H1 (cell line): ENCODE measurements at regions not wholly inside any gene's neighbourhood (a gene's known extent, or its start where the extent isn't known, plus 50 kb on each side); places are given as distances from the start of the nearest gene placed in this dataset.

Experiments
- CTCF ChIA-PET: fragments of 300-600 bp; sonication (Branson Sonifier 250); formaldehyde crosslinking; loops from one replicate; lab custom pipeline; 2021; ENCODE audit not compliant: partially characterized antibody; lab: Charles Lee
- POLR2A ChIA-PET: fragments of 300-600 bp; sonication (Branson Sonifier 250); formaldehyde crosslinking; loops from one replicate; lab custom pipeline; 2021; ENCODE audit warnings: inconsistent platforms; ENCODE audit not compliant: partially characterized antibody; lab: Charles Lee
- DNase-seq, 2 experiments: peaks; one replicate each; pipeline versions ENCODE4 v3.0.0 to v3.0.0-alpha.2; 2010 to 2022; ENCODE audit warnings: low spot score in 2 of 2, low read depth in 1 of 2, mixed read lengths in 1 of 2
- FAIRE-seq: peaks from 2 replicates; lab custom pipeline; 2011; peaks lifted over from hg19 to GRCh38; lab: Jason Lieb, UNC
- H2AFZ ChIP-seq: 2 replicates; pipeline ENCODE4 v1.8.1; 2012; ENCODE audit warnings: low read length, inconsistent platforms
- H2AK5ac ChIP-seq: 2 replicates; pipeline ENCODE4 v1.6.1; 2013; ENCODE audit warnings: low read depth, low read length
- H2BK120ac ChIP-seq: replicated peaks from 2 replicates; pipeline ENCODE3; 2013; ENCODE audit warnings: low read depth, low read length, inconsistent platforms
- H2BK12ac ChIP-seq: 2 replicates; pipeline ENCODE4 v1.6.1; 2013; ENCODE audit warnings: low read depth, low read length
- H2BK15ac ChIP-seq: 2 replicates; pipeline ENCODE4 v1.6.1; 2013; ENCODE audit warnings: low read length
- H2BK20ac ChIP-seq: 2 replicates; pipeline ENCODE4 v1.6.1; 2013; ENCODE audit warnings: low read length
- H2BK5ac ChIP-seq: 2 replicates; pipeline ENCODE4 v1.6.1; 2013; ENCODE audit warnings: low read depth, low read length
- H3K14ac ChIP-seq: 2 replicates; pipeline ENCODE4 v1.6.1; 2013; ENCODE audit warnings: inconsistent platforms; ENCODE audit not compliant: insufficient read length
- H3K18ac ChIP-seq: 2 replicates; pipeline ENCODE4 v1.6.1; 2013; ENCODE audit warnings: low read length; ENCODE audit errors: extremely low read depth
- H3K23ac ChIP-seq: 2 replicates; pipeline ENCODE4 v1.6.1; 2013; ENCODE audit warnings: inconsistent platforms; ENCODE audit not compliant: insufficient read length
- H3K23me2 ChIP-seq: 2 replicates; pipeline ENCODE4 v1.6.1; 2013; ENCODE audit warnings: low read depth, low read length
- H3K27ac ChIP-seq: 2 replicates; pipeline ENCODE4 v1.6.1; 2011; ENCODE audit warnings: low read depth, low read length, inconsistent platforms
- H3K27me3 ChIP-seq, 4 experiments: replicated peaks in 1 of 4; 1 replicate in 1 of 4; 2 replicates in 3 of 4; pipeline versions ENCODE4 v1.6.1 to v1.8.1; 2011 to 2013; ENCODE audit warnings: low read length in 3 of 4, mild to moderate bottlenecking in 3 of 4, inconsistent platforms in 2 of 4, mixed read lengths in 2 of 4, moderate library complexity in 1 of 4; ENCODE audit not compliant: control insufficient read depth in 3 of 4, insufficient read depth in 3 of 4; ENCODE audit errors: extremely low read depth in 1 of 4
- H3K36me3 ChIP-seq, 4 experiments: 2 replicates each; pipeline versions ENCODE4 v1.6.1 to v1.8.1; 2011 to 2013; ENCODE audit warnings: mild to moderate bottlenecking in 4 of 4, low read length in 3 of 4, moderate library complexity in 2 of 4, control low read depth in 1 of 4, inconsistent platforms in 1 of 4; ENCODE audit not compliant: insufficient read depth in 4 of 4, control insufficient read depth in 2 of 4
- H3K4ac ChIP-seq: replicated peaks from 2 replicates; pipeline ENCODE3; 2013; ENCODE audit warnings: low read length, low read depth, mixed read lengths, inconsistent platforms; ENCODE audit not compliant: insufficient read length
- H3K4me1 ChIP-seq, 4 experiments: replicated peaks in 1 of 4; 1 replicate in 1 of 4; 2 replicates in 3 of 4; pipeline versions ENCODE4 v1.6.1 to v1.8.1; 2011 to 2013; ENCODE audit warnings: low read length in 3 of 4, inconsistent platforms in 2 of 4, mixed read lengths in 1 of 4; ENCODE audit not compliant: insufficient read depth in 4 of 4, control insufficient read depth in 3 of 4
- H3K4me2 ChIP-seq, 2 experiments: 2 replicates each; pipeline versions ENCODE4 v1.6.1 to v1.8.1; 2011 to 2013; ENCODE audit warnings: low read depth in 2 of 2, low read length in 2 of 2, control low read depth in 1 of 2, inconsistent platforms in 1 of 2, mild to moderate bottlenecking in 1 of 2; ENCODE audit not compliant: insufficient read depth in 1 of 2
- H3K4me3 ChIP-seq, 4 experiments: fragments of 200-600, 300-600 bp in 1 of 4; sonication (generic), shearing (Covaris generic), sonication (Bioruptor Twin) in 1 of 4; 2 replicates each; pipeline versions ENCODE4 v1.5.1 to v1.8.1; 2011 to 2016; ENCODE audit warnings: low read length in 4 of 4, low read depth in 3 of 4, control low read depth in 2 of 4, inconsistent platforms in 2 of 4, mild to moderate bottlenecking in 2 of 4, mixed read lengths in 1 of 4, moderate library complexity in 1 of 4; ENCODE audit not compliant: insufficient read depth in 2 of 4; ENCODE audit errors: extremely low read depth in 1 of 4
- H3K56ac ChIP-seq: replicated peaks from 2 replicates; pipeline ENCODE3; 2013; ENCODE audit warnings: low read depth, mild to moderate bottlenecking, mixed read lengths, low read length, inconsistent platforms; ENCODE audit not compliant: insufficient read length
- H3K79me1 ChIP-seq: 2 replicates; pipeline ENCODE4 v1.6.1; 2013; ENCODE audit warnings: low read depth, low read length, control low read depth
- H3K79me2 ChIP-seq, 2 experiments: 2 replicates each; pipeline versions ENCODE4 v1.6.1 to v1.8.1; 2012 to 2013; ENCODE audit warnings: low read length in 2 of 2, mild to moderate bottlenecking in 2 of 2, inconsistent platforms in 1 of 2; ENCODE audit not compliant: insufficient read depth in 2 of 2, control insufficient read depth in 1 of 2
- H3K9ac ChIP-seq, 4 experiments: replicated peaks in 1 of 4; 1 replicate in 1 of 4; 2 replicates in 3 of 4; pipeline versions ENCODE4 v1.6.1 to v1.8.1; 2011 to 2013; ENCODE audit warnings: low read depth in 3 of 4, low read length in 3 of 4, control low read depth in 2 of 4, mild to moderate bottlenecking in 2 of 4, moderate library complexity in 2 of 4, inconsistent platforms in 1 of 4; ENCODE audit errors: extremely low read depth in 1 of 4
- H3K9me3 ChIP-seq, 2 experiments: 2 replicates each; pipeline versions ENCODE4 v1.6.1 to v1.8.1; 2012 to 2013; ENCODE audit warnings: mild to moderate bottlenecking in 2 of 2, moderate library complexity in 2 of 2, control low read depth in 1 of 2, inconsistent platforms in 1 of 2, low read depth in 1 of 2, low read length in 1 of 2, mixed read lengths in 1 of 2; ENCODE audit not compliant: insufficient read depth in 2 of 2
- H4K20me1 ChIP-seq, 2 experiments: replicated peaks in 1 of 2; 2 replicates each; pipeline versions ENCODE3 to v1.8.1; 2011 to 2013; ENCODE audit warnings: inconsistent platforms in 2 of 2, low read length in 2 of 2, mild to moderate bottlenecking in 1 of 2; ENCODE audit not compliant: insufficient read depth in 2 of 2, control insufficient read depth in 1 of 2
- H4K5ac ChIP-seq: 2 replicates; pipeline ENCODE4 v1.6.1; 2013; ENCODE audit warnings: low read length, low read depth, mixed read lengths, inconsistent platforms; ENCODE audit not compliant: insufficient read length
- H4K8ac ChIP-seq: 2 replicates; pipeline ENCODE4 v1.8.0; 2013; ENCODE audit warnings: mild to moderate bottlenecking, moderate library complexity, low read length, inconsistent platforms; ENCODE audit not compliant: insufficient read depth; ENCODE audit errors: extremely low read depth
- H4K91ac ChIP-seq: replicated peaks from 2 replicates; pipeline ENCODE3; 2013; ENCODE audit warnings: low read length, mixed read lengths, inconsistent platforms; ENCODE audit not compliant: insufficient read length
- ASH2L ChIP-seq: fragments of 200-600, 300-600 bp; sonication (generic); IDR thresholded peaks from one replicate; pipeline ENCODE4 v1.7.1; 2017; ENCODE audit warnings: low read length
- CBX8 ChIP-seq: fragments of 300-800, 300-1000 bp; sonication (generic); IDR thresholded peaks from 2 replicates; pipeline ENCODE4 v1.7.1; 2016; ENCODE audit warnings: low read depth, low read length, borderline replicate concordance
- GTF2F1 ChIP-seq: IDR thresholded peaks from 2 replicates; pipeline ENCODE4 v1.6.1; 2012; ENCODE audit warnings: low read depth, low read length, improper control_type of control experiment, borderline replicate concordance
- JUN ChIP-seq: IDR thresholded peaks from 2 replicates; pipeline ENCODE4 v1.6.1; 2011; ENCODE audit warnings: low read depth, mild to moderate bottlenecking, improper control_type of control experiment, low read length
- MAFK ChIP-seq: IDR thresholded peaks from 2 replicates; pipeline ENCODE4 v1.6.1; 2012; ENCODE audit warnings: low read depth, mild to moderate bottlenecking, improper control_type of control experiment, low read length
- MAX ChIP-seq: IDR thresholded peaks from 2 replicates; pipeline ENCODE4 v1.6.1; 2012; ENCODE audit warnings: inconsistent platforms
- NRF1 ChIP-seq: IDR thresholded peaks from 2 replicates; pipeline ENCODE4 v1.6.1; 2011; ENCODE audit warnings: mild to moderate bottlenecking, low read depth, low read length, improper control_type of control experiment
- RBBP5 ChIP-seq: IDR thresholded peaks from 2 replicates; pipeline ENCODE4 v1.7.1; 2012; ENCODE audit warnings: low read depth, mild to moderate bottlenecking, inconsistent platforms, low read length, moderate library complexity, borderline replicate concordance
- SIRT6 ChIP-seq: IDR thresholded peaks from one replicate; pipeline ENCODE4 v1.7.1; 2012; ENCODE audit warnings: low read length, inconsistent platforms
- SIX5 ChIP-seq: IDR thresholded peaks from 2 replicates; pipeline ENCODE4 v1.6.1; 2011; ENCODE audit warnings: mild to moderate bottlenecking, low read depth, low read length
- SRF ChIP-seq: IDR thresholded peaks from 2 replicates; pipeline ENCODE4 v1.6.1; 2011; ENCODE audit warnings: mild to moderate bottlenecking, low read depth, low read length, moderate library complexity
- SUZ12 ChIP-seq: fragments of 200-600 bp; sonication (generic); IDR thresholded peaks from 2 replicates; pipeline ENCODE4 v1.6.1; 2012; ENCODE audit warnings: mild to moderate bottlenecking, inconsistent platforms, low read length, moderate library complexity, mixed read lengths
- ZNF274 ChIP-seq: IDR thresholded peaks from 2 replicates; pipeline ENCODE4 v1.7.0; 2012; ENCODE audit warnings: low read length, borderline replicate concordance; ENCODE audit errors: extremely low read depth
- WGBS, 2 experiments: shearing (Covaris generic) in 1 of 2; methylation state at CpG; one replicate each; pipeline versions ENCODE4 v1.1.6 to v1.1.7; 2013 to 2015; ENCODE audit warnings: low lambda C conversion rate in 2 of 2, mixed read lengths in 2 of 2, inconsistent platforms in 1 of 2, low coverage in 1 of 2, missing lambda C conversion rate in 1 of 2; ENCODE audit not compliant: insufficient replicate concordance in 2 of 2, insufficient coverage in 1 of 2, insufficient read length in 1 of 2; ENCODE audit errors: extremely low coverage in 1 of 2, missing lambda C conversion rate in 1 of 2; 5-methylcytosine and 5-hydroxymethylcytosine counted together
- TF ChIP-seq, protein P1 (sequence below): IDR thresholded peaks from 2 replicates; pipeline ENCODE4 v1.6.1; 2012; ENCODE audit warnings: low read length, inconsistent platforms

DNA sequence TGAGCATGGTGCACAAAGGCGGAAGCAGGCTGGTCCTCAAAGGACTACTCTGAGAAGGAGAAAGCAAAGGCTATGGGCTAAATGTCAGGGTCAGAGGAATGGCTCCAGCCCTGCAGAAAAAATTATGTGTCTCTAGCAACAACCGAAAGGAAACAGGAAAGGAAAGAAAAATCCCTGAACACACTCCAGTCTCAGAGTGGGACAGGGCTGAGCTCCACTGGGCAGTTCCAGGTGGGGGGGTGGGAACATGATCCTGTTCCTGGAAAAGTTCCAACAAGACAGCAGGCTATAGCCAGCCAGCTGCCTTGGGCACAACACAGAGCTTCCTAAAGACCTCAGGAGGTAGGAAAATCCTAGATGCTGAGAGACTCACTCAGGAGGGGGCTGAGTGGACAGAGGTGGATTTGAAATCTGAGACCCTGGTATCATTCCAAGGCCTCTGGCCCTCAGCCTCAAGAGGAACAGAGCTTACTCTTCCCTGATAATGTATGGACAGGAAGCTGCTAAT, 1088.2 kb downstream of the TBC1D22A start:
- Histone ChIP-seq H4K20me1 (no peaks in the 10 kb centered on the region), H2BK15ac (no peak overlapping the region)
- no peak for DNase-seq
- no peak for TF ChIP-seq MAFK
- no peak for TF ChIP-seq RBBP5
- no peak for TF ChIP-seq ASH2L
- no peak for TF ChIP-seq NRF1
- no peak for TF ChIP-seq MAX
- TF ChIP-seq, protein P1, sequence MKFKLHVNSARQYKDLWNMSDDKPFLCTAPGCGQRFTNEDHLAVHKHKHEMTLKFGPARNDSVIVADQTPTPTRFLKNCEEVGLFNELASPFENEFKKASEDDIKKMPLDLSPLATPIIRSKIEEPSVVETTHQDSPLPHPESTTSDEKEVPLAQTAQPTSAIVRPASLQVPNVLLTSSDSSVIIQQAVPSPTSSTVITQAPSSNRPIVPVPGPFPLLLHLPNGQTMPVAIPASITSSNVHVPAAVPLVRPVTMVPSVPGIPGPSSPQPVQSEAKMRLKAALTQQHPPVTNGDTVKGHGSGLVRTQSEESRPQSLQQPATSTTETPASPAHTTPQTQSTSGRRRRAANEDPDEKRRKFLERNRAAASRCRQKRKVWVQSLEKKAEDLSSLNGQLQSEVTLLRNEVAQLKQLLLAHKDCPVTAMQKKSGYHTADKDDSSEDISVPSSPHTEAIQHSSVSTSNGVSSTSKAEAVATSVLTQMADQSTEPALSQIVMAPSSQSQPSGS: no peak
- TF ChIP-seq GTF2F1: no peak
- TF ChIP-seq JUN: no peak
- no peak for TF ChIP-seq SIRT6
- TF ChIP-seq SRF: no peak
- TF ChIP-seq SUZ12: no peak
- TF ChIP-seq CBX8: no peak
- TF ChIP-seq SIX5: no peak
- no peak for TF ChIP-seq ZNF274

More for the DNA sequence above, 1088.2 kb downstream of the TBC1D22A start:
- Histone ChIP-seq H3K27ac (no peak overlapping the region), H3K14ac (no peak overlapping the region), H2AK5ac (no peak overlapping the region), H2BK5ac (no peak overlapping the region), H3K18ac (no peak overlapping the region), H4K5ac (no peak overlapping the region), H2BK12ac (no peak overlapping the region), H3K4ac (no peak overlapping the region), H3K79me1 (no peaks in the 10 kb centered on the region), H3K36me3 (no peaks in the 10 kb centered on the region), H2BK20ac (no peak overlapping the region), H3K9ac (no peak overlapping the region), H3K9me3 (peaks cover 8 to 28% of the 10 kb centered on the region in 2 experiments), H3K79me2 (no peaks in the 10 kb centered on the region), H2BK120ac (no peak overlapping the region), H3K4me1 (no peaks in the 10 kb centered on the region), H3K56ac (no peak overlapping the region), H4K8ac (no peak overlapping the region), H4K91ac (no peak overlapping the region), H3K4me2 (no peak overlapping the region), H2AFZ (no peak overlapping the region), H3K23ac (no peak overlapping the region), H3K4me3 (no peak overlapping the region), H3K27me3 (no peaks in the 10 kb centered on the region), H3K23me2 (no peaks in the 10 kb centered on the region)
- no peak for FAIRE-seq
- 76% methylated on average over 2 of the region's 2 CpGs; no CpG with 5 or more reads in 1 of the 2 experiments for WGBS, 2 experiments
- CTCF ChIA-PET: interaction anchor here (1.5 kb wide), 1 partner anchor 192 kb away, joined by 3 read pairs; no protein-coding TSS in a partner anchor
- POLR2A ChIA-PET: no interaction called here
